Gastroesophageal sphincter (tissue), 2 donors: ENCODE measurements at regions not wholly inside any gene's neighbourhood (a gene's known extent, or its start where the extent isn't known, plus 50 kb on each side); places are given as distances from the start of the nearest gene placed in this dataset.

Experiments
- POLR2A ChIP-seq, 2 donors: fragments of 450-650 bp; IDR thresholded peaks; one replicate each; pipeline ENCODE4 v1.6.1; 2017; ENCODE audit warnings: antibody characterized with exemption in 2 of 2, mild to moderate bottlenecking in 2 of 2, moderate library complexity in 1 of 2
- POLR2AphosphoS5 ChIP-seq: sonication (generic); formaldehyde crosslinking; IDR thresholded peaks from one replicate; pipeline ENCODE4 v1.6.1; 2017; ENCODE audit warnings: antibody characterized with exemption

GRCh38 chr1:103275725-103276124 is 167.4 kb upstream of the COL11A1 start:
- TF ChIP-seq POLR2A (IDR thresholded peaks at IDR 0.05), result no peak
- no peak for TF ChIP-seq POLR2AphosphoS5
